ENCODE measurements at regions not wholly inside any gene's neighbourhood (a gene's known extent, or its start where the extent isn't known, plus 50 kb on each side); places are given as distances from the start of the nearest gene placed in this dataset.

- H3K4me3 ChIP-seq (ENCODE audit: control insufficient read depth, low read depth, low read length), result no peak overlapping the region
- TF ChIP-seq CTCF (IDR thresholded peaks at IDR 0.05; ENCODE audit: control insufficient read depth, insufficient read depth, low read depth, low read length, missing control alignments), result no peak
- DNase-seq (ENCODE audit: low read depth), result no peak
These were observed 108.4 kb downstream of the KLF6 start for GRCh38 chr10:3676564-3676963.

- no peak overlapping the region for H3K4me3 ChIP-seq (ENCODE audit: control insufficient read depth, low read depth, low read length)
- DNase-seq (ENCODE audit: low read depth), result no peak
- TF ChIP-seq CTCF (IDR thresholded peaks at IDR 0.05; ENCODE audit: control insufficient read depth, insufficient read depth, low read depth, low read length, missing control alignments), result no peak
These were observed 112.8 kb downstream of the KLF6 start for GRCh38 chr10:3672220-3672619.

GRCh38 chr10:3671386-3671955, 113.5 kb downstream of the KLF6 start:
- no peak for DNase-seq (ENCODE audit: low read depth)
- no peak for TF ChIP-seq CTCF (IDR thresholded peaks at IDR 0.05; ENCODE audit: control insufficient read depth, insufficient read depth, low read depth, low read length, missing control alignments)
- no peak overlapping the region for H3K4me3 ChIP-seq (ENCODE audit: control insufficient read depth, low read depth, low read length)

GRCh38 chr10:3668966-3669330, 116.1 kb downstream of the KLF6 start:
- DNase-seq (ENCODE audit: low read depth), result no peak
- no peak overlapping the region for H3K4me3 ChIP-seq (ENCODE audit: control insufficient read depth, low read depth, low read length)
- TF ChIP-seq CTCF (IDR thresholded peaks at IDR 0.05; ENCODE audit: control insufficient read depth, insufficient read depth, low read depth, low read length, missing control alignments), result no peak

- no peak for TF ChIP-seq CTCF (IDR thresholded peaks at IDR 0.05; ENCODE audit: control insufficient read depth, insufficient read depth, low read depth, low read length, missing control alignments)
- DNase-seq (ENCODE audit: low read depth), result peak; percentile 5
- H3K4me3 ChIP-seq (ENCODE audit: control insufficient read depth, low read depth, low read length), result no peak overlapping the region
These were observed 116.6 kb downstream of the KLF6 start for GRCh38 chr10:3668276-3668965.

GRCh38 chr10:3666525-3667302, 118.3 kb downstream of the KLF6 start:
- no peak for DNase-seq (ENCODE audit: low read depth)
- TF ChIP-seq CTCF (IDR thresholded peaks at IDR 0.05; ENCODE audit: control insufficient read depth, insufficient read depth, low read depth, low read length, missing control alignments), result no peak
- H3K4me3 ChIP-seq (ENCODE audit: control insufficient read depth, low read depth, low read length), result no peak overlapping the region
